Fibroblast of mammary gland (primary cell): ENCODE measurements at regions not wholly inside any gene's neighbourhood (a gene's known extent, or its start where the extent isn't known, plus 50 kb on each side); places are given as distances from the start of the nearest gene placed in this dataset.
"Not testable (repeated sequence)": the region's sequence is repeated elsewhere in the genome, so short reads cannot be mapped to it uniquely, and the experiment has no call there.

Experiments
- DNase-seq: peaks from one replicate; pipeline ENCODE4 v3.0.0-alpha.2; 2010; ENCODE audit warnings: low read depth
- H3K4me3 ChIP-seq: 2 replicates; pipeline ENCODE4 v1.5.1; 2011; ENCODE audit warnings: low read depth, mild to moderate bottlenecking, low read length, moderate library complexity; ENCODE audit not compliant: control insufficient read depth
- CTCF ChIP-seq: conservative IDR thresholded peaks from 2 replicates; pipeline ENCODE4 v1.5.1; 2011; ENCODE audit warnings: low read depth, low read length, inconsistent platforms; ENCODE audit not compliant: control insufficient read depth, insufficient read depth

GRCh38 chr6:141925001-141925400, 207.7 kb upstream of the GJE1 start:
- H3K4me3 ChIP-seq = no peak overlapping the region
- no peak for TF ChIP-seq CTCF
- no peak for DNase-seq

- no peak for DNase-seq
- H3K4me3 ChIP-seq = no peak overlapping the region
- TF ChIP-seq CTCF = no peak
Observed at GRCh38 chr6:141922898-141923297, 209.8 kb upstream of the GJE1 start.

GRCh38 chr6:141916682-141917505, 215.8 kb upstream of the GJE1 start:
- DNase-seq, H3K4me3 ChIP-seq: not testable (repeated sequence)

- DNase-seq = no peak
- no peak for TF ChIP-seq CTCF
- H3K4me3 ChIP-seq = no peak overlapping the region
Observed at GRCh38 chr6:141914646-141915045, 218.1 kb upstream of the GJE1 start.

- peak; percentile 11 for DNase-seq
- no peak overlapping the region for H3K4me3 ChIP-seq
- TF ChIP-seq CTCF = no peak
Observed at GRCh38 chr6:141906569-141907080, 226.1 kb upstream of the GJE1 start.

GRCh38 chr6:141890661-141891060, 242.1 kb upstream of the GJE1 start:
- no peak overlapping the region for H3K4me3 ChIP-seq
- TF ChIP-seq CTCF = no peak
- no peak for DNase-seq

GRCh38 chr6:141884850-141885249, 247.9 kb upstream of the GJE1 start:
- no peak for DNase-seq
- no peak overlapping the region for H3K4me3 ChIP-seq
- no peak for TF ChIP-seq CTCF
